Adipose tissue (tissue), 3 donors: ENCODE measurements at regions not wholly inside any gene's neighbourhood (a gene's known extent, or its start where the extent isn't known, plus 50 kb on each side); places are given as distances from the start of the nearest gene placed in this dataset.
"Not testable (repeated sequence)": the region's sequence is repeated elsewhere in the genome, so short reads cannot be mapped to it uniquely, and the experiment has no call there.

Experiments used
- H3K27ac ChIP-seq: one replicate; pipeline ENCODE4 v1.5.1; 2013; ENCODE audit warnings: low read depth, low read length
- WGBS, 3 donors: extraction: QIAGEN DNeasy Blood & Tissue Kit; methylation state at CpG; one replicate each; pipeline ENCODE4 v1.1.7; 2013; 5-methylcytosine and 5-hydroxymethylcytosine counted together
- donor health status: healthy with polysubstance abuse.
- donor health status: Bipolar disorder and iron deficiency.
- donor health status: healthy.

GRCh38 chr20:23139984-23140383 lies 53.9 kb upstream of the CD93 start:
- not testable (repeated sequence) for H3K27ac ChIP-seq
- 58 to 90% methylated on average over 1 of the region's 1 CpG; no CpG with 5 or more reads in 1 of the 3 donors for WGBS, 3 donors

- 71 to 88% (median 87%) methylated on average over 8 of the region's 8 CpGs for WGBS, 3 donors
- no peak overlapping the region for H3K27ac ChIP-seq
Observed at GRCh38 chr20:23139524-23139923, 53.4 kb upstream of the CD93 start.

GRCh38 chr20:23138682-23139081 lies 52.6 kb upstream of the CD93 start:
- no peak overlapping the region for H3K27ac ChIP-seq
- WGBS, 3 donors, result 77 to 87% (median 82%) methylated on average over 3 of the region's 3 CpGs

- WGBS, 3 donors, result 53 to 84% (median 83%) methylated on average over 3 of the region's 3 CpGs
- H3K27ac ChIP-seq, result no peak overlapping the region
Observed at GRCh38 chr20:23138226-23138625, 52.1 kb upstream of the CD93 start.

GRCh38 chr20:23136893-23137745 lies 51.0 kb upstream of the CD93 start:
- WGBS, 3 donors, result 90 to 95% (median 94%) methylated on average over 20 of the region's 20 CpGs

GRCh38 chr20:23135449-23136420 lies 49.6 kb upstream of the CD93 start:
- WGBS, 3 donors, result 81 to 86% (median 84%) methylated on average over 8 of the region's 8 CpGs
- H3K27ac ChIP-seq, result no peak overlapping the region

More at GRCh38 chr20:23136893-23137745, 51.0 kb upstream of the CD93 start:
- no peak overlapping the region for H3K27ac ChIP-seq
